ENCODE measurements at regions not wholly inside any gene's neighbourhood (a gene's known extent, or its start where the extent isn't known, plus 50 kb on each side); places are given as distances from the start of the nearest gene placed in this dataset.

DNA sequence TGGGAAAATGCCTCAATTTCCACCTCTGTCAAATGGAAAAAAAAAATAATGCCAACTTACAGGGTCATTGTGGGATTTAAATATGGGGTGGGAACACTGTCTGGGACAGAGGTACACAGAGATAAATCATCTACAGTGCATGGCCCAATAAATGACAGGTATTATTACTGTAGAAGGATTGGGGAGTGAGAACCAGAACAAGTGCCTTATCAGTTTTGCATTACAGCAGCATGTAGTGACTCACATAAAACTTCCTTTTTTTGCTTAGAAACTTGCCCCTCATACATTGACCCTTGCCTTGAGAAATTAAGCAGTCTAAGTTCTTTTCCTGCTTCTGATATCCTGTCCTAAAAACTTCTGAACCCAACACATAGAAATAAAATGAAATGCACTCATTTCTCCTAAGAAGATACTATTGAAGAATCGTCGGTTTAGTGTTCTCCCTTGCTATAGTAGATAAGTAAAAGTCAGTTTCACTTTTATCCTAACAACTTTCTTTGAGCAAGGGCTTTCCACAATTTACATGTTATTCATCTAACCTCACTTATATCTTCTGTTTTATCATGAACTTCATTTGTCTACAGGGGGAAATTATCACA lies 121.0 kb upstream of the HAAO start:
- DNase-seq: no peak

DNA sequence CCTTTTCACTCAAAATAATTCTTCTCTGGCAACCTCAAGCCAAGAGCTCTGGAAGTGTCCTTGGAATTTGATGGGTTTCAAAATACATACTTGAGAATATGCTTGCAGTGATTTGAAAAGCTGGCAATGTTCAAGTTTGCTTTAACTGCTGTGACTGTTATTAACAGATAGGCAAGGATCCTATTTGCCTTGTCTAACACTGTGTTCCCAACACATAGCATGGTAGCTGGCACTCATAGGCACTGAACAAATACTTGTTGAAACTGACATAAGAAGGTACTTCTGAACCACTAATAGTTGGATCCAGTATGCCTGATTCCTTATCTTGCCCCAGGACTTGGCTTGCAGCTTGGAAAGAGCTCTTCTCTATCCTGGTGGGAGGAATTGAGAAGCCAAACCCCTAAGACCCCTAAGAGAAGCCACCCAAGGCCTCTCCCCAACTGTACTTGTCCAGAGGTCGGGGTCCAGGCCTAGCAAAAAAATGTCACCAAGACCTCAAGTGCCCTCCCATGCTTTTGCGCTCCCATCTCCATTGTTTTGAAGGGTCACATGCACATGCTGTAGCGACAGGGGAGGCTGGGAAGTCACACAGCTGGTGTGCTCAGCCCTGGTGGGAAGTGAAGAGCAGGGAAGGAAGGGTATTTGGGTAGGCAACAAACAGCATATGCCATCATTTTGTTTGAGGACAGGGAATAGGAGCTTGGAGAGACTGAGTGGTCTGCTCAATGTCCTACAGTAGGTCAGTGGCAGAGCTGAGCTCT lies 118.4 kb upstream of the HAAO start:
- no peak for DNase-seq

DNA sequence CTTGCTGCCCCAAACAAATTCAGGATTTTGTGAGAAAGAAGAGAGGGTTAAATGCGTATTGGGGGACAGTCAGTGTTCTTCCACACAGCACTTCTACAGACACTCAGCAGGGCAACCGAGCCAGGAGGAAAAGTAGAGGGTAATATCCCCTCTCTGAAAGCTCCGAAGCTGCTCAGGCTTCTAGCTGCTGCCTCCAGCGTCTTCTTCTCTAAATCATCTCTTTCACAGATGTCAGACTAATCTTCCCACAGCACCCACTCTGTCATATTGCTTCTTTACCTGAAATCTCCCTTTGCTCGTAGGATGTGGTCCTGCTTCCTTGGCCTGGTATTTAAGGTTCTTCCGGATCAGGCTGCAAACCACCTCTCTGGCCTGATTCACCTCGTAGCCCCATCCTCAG lies 117.6 kb upstream of the HAAO start:
- no peak for DNase-seq

DNA sequence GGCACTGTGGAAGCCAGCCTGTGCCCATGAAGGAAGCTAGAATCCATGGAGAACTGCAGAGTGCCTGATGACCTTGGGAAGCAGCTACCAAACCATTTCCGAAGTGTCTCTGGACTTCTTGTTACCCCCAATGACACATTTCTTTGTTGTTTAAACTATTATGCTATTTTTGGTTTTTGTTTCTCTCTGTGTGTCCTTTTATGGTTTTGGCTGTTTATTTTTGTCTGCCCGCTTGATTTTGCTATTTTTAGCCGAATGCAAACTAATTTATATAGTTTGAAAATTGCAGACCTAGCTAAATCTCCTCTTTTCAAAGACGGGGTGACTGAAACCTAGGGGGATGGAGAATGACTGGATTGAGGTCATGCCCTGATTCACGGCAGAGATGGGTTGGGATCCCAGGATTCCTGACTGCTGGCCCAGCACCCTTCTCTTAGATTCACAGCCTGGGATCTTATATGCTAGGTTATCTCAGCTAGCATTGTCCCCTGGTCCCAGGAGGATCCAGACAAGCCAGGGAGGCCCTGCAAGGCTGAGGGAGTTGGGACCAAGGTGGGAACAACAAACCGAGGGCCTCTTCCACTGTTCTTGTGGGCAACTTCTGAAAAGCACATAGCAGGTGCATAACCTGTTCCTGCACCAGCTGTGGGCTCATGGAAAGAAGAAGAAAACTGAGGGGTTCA lies 116.3 kb upstream of the HAAO start:
- DNase-seq: no peak

DNA sequence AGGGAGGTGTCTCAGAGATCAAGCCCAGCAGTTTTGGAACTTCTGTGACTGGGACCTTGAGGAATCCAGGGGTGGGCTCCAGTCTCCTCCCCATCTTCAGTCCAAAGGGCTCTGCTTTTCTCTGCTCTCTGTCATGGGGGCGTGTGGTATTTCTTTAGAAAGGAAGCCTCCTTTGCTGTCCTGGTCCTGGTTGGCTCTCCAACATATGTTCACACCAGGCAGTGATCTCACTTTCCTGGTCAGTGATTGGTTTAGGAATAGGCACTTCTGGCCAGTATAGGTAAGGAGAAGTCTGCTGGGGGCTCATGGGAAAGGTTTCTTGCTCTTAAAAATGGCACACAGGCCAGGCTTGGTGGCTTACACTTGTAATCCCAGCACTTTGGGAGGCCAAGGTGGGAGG lies 115.5 kb upstream of the HAAO start:
- no peak for DNase-seq

DNA sequence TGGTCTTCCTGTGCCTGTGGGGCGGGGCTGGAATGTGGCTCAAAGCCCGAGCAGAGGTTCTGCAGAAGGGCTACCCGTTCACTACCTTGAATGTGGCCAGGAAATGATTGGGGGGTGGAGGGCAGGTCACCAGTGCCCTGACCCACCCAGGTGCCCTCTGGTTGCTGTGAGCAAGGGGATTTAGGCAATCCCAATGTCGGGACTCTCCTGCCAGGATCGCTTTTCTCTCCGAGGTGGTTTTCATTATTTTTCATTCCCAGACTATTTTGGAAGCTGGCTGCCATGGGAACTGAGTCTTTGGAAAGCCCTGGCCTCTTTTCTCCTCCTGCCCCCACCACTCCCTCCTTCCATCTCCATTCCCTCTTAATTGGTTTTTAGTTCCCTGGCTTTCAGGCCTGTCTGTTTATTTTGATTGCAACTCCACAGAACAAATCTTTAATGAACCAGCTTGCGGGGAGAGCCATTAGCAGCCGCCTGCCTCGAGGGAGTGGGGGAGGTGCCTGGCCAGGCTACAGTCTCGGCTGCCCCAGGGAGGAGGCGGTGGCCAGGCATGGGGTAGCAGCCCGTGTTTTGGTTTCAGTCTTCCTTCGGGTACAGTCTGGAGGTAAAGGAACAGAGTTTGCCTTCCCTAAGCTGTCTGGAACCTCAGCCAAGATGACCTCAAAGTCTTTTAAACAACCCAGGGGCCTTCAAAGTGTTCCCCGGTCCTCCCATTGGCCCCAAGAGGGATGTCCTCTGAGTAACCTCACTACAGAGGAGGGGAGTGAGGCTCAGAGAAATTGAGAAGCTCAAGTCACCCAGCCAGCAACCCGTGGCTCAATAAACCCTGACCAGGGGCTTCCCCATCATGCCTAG lies 114.4 kb upstream of the HAAO start:
- peak; percentile 86 for DNase-seq

DNA sequence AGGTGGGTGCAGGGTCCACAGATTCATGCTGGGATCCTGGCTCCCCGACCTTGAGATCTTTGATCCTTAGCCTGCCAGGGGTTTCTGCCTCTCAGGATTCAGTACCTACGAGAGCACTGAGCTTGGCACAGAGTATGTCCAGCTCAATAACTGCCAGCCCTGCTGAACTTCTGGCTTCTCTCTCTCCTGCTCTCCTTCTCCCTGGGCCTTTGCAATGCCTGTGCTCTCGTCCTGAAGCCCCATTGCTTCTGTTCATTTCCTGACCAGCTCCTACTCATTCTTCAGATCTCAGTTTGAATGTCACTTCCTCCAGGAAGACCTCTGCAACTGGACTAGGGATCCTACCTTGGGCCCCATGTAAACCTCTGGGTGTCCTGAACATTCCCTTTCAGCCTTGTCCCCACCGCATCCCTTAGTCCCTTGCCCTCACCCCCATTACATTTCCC lies 113.8 kb upstream of the HAAO start:
- no peak for DNase-seq

DNA sequence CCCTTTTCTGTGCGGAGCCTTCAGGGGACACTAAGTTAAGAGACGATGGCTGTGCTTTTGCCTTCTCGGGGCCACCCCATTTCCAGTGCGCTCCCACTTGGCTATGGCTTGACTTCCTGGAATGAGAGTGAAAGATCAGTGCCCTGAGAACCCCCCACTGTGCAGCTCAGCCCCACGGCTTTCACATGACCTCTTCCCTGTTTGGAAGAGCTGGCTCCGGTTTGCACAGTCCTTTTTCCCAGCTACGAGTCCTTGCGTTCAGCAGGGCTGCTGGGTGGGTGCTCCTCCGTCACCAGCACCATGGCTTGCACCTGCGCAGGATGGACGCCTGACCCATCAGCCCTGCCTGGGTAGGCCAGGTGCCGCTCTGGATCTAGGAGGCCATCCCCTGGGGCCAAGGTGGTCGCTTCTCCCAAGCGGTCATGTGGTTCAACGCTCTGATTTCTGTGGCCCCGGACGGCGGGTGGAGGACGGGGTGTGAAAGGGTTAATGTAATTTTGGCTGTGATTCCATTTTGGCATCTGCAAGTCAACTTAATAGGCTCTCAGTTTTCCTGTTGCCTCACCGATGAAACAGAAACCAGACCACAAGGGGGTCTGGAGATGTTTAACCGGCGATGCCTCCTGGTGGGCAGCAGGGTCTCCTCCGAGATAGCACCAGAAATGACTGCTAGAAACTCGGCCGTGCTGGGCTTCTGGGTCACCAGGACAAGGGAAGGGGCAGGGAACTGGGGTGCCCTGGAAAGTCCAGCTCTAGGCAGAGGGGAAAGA lies 113.1 kb upstream of the HAAO start:
- peak; percentile 75 for DNase-seq

DNA sequence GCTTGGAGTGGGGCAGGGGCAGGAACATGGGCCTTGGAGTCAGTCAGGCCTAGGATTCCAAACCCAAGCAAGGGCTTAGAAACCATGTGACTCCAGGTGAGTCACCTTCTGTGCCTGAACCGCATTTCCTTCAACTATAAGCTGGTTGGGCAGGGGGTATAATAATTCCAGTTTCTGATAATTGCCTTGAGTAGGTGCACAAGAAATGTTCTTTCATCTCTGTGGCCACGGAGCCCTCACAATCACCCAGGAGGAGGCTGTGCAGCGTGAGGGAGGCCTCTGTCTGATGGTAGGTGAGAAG lies 112.1 kb upstream of the HAAO start:
- DNase-seq: no peak

DNA sequence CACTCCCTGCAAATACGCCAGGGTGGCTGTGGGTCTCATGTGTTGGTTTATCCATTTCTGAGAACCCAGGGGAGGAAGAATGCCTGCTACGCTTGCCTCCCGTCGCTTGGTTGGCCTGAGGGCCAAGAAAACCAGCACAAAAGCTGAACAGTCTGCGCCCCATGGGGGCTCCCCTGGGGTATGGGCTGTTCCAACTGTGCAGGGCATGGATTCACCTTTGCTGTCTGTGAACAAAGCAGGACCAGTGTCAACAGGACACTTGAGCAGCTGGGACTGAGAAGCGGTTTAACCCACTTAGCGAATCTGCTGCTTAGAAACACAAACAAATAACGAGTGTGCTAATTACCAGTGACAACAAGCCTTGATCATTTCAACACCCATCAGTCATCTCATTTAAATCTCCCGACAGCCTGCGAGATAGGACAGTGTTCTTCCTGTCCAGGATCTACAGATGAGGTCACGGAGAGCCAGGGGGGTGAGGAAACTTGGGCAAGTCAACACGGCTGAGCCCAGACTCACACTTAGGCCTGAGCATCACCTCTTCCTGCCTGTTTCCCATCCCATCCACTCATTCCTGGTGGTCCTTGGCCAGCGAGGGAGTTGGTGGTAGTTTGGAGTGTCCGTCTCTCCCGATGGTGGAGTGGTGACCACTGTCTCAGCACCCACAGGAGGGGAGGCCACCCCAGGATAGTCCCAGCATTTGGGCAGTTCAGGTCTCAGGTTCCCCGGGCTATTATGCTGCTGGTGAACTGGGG lies 111.6 kb upstream of the HAAO start:
- DNase-seq: no peak

DNA sequence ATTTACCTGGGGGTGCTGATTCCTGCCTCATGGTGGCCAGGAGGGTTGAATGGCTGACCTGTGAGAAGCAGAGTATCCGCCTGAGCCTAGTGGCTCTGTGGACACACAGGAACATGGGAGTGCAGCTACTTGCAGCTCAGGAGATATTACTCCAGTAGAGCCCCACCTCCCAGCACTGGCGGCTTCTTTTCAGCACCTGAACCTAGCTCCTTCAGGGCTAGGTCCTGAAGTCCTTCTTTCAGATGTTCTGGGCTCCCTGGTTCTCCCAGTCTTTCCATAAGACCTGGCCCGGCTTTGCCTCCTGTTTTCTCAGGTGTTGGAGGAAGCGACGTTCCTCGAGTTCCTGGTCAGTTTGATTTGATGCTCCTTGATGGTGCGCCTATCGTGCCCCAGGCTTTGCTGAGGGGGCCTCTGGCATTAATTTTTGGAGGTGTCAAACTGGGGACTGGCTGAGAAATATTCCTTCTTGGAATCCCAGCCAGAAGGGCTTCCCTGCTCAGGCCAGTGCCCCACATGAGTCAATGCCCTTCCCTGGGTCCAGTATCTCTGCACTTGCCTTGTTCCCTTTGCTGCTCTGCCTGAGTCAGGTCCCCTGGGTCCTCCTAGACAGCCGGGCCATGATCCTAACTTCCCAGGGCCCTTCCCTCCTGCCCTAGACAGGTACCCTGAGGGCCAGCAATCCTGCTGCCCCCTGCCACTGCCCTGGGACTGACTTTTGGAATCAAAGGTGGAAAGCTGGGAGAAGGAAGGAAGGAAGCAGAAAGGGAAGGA lies 110.7 kb upstream of the HAAO start:
- DNase-seq: no peak

DNA sequence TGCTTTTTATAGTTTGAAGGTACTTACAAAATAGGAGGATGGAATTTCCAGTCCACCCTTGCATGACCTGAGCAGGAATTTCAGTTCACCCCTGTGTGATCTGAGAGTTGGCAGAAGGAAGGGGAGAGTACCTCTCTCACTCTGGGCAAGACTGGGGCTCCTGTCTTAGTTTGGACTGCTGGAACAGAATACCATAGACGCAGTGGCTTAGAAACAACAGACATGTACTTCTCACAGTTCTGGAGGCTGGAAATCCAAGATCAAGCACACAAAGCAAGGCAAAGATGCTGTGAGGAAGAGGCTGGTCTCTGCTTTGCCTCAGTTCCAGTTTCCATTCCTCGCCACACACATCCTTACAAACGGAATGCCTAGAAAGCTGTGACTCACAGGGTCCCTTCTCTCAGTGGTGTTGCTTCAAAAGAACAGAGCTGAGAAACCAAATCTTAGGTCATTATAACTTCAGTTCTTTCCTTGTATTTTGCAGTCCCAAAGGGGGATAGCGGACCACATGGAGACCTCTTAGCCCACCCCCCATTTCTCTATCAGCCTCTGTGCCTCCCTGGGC lies 108.8 kb upstream of the HAAO start:
- DNase-seq: no peak

DNA sequence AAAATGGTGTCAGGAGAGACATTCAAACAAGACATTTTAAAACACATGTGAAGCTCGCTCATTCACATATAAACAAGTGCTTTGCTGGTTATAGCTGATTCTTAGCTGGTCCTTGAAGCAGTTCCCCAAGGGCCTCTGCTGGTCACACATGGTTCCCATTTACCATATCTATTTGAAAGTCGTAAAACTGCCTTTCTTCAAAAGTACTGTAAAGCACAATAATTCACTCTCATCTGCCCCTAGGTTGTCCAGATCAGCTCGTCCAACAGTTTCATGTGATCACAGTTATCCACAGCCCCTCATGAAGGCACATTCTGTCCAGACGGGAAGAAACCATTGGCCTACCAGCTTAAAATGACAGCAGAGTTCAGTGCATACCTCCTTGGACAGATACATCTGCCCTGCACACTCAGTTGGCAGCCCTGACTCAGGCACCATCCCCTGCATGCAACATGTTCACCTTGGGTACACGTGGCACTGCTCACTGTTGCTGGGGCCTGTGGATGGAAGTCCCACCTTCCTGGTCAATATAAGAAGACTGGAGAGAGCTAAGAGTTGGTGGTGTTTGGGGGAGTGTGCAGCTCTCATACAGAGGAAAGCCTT lies 108.0 kb upstream of the HAAO start:
- no peak for DNase-seq

DNA sequence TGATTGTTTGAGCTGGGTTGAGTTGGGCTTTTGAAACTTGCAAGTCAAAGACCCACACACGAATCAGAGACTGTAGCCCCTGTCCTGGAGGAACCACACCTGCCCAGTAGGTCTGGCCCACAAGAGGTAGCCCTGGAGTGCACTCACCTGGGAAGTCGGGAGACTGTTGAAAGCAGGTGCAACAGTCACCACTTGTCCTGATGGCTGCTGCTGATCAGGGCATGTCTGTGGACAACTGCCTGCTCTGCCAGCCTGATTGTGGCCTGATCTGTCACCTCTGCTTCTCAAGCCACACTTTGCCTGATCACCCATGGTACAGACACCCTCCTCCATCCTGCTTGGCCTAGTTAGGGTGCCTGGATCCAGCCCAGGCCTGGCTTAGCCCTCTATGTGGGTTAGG lies 105.0 kb upstream of the HAAO start:
- DNase-seq: no peak

DNA sequence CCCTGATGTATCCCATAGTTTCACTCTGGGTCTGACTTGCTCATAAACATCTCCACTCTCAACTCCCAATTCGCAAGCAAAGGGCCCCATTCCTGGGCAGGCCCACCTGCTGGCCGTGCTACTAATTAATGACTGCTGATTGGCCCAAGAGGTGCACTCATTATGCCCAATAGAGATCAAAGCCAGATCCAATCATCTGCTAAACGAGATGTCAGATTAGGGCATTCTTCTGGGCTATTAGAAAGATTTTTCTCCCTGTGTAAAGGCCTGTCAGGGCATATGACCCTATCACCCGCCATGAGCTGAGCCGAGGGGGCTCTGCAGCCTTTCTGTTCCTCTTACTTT lies 103.4 kb upstream of the HAAO start:
- DNase-seq: no peak

DNA sequence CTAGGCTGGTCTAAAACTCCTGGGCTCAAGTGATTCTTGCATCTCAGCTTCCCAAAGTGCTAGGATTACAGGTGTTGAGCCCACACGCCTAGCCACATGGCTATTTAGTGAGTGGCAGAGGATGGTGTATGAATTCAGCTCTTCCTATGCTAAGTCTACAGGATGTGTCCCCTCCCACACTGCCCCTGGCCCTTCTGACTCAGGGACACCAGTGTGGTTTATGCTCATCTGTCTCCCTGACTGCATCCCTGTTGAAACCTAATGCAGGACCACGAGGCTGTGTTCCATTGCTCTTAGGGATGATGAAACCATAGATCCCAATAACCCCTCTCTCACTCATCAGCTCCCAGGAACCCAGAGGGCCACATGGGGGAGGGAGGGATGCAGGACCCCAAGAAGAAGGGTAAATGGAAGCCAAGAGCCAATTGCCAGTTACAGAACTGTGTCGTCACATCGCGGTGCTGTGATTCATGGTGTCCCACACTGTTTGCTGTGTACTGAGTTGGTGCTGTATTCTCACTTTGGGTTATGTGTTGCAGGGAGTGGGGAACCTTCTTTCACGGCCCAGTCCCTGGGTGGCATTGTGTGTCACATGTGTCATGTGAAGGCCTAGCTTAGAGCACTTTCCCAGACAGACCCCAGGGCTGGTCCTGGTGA lies 102.9 kb upstream of the HAAO start:
- DNase-seq: no peak

DNA sequence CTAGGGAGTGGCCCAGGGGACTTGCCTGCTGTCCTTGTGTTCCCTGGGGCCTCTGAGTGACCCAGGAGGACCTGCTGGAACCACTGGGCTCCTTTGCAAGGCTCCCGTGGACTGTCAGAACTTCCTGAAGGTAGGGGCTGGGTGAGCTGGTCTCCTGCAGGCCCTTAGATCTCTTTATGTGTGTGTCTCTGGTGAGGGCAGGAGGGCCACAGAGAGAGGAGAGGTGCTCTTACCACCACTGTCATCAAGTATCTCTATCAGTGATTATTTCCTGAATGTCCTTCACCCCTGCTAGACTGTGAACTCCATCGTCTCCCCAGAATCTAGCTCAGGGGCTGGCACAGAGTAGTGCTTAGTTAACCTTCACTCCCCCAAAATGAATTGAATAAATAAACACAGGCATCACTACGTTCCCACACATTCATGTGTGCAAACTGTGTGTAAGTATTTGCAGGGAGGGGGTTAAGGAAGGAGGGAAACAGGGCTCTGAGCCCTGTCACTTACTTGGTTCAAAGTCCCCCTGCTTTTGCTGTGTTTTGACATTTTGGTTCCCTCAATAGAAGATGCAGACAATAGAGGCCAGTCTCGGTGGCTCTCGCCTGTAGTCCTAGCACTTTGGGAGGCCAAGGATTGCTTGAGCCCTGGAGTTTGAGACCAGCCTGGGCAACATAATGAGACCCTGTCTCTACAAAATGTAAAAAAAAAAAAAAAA lies 100.8 kb upstream of the HAAO start:
- no peak for DNase-seq

DNA sequence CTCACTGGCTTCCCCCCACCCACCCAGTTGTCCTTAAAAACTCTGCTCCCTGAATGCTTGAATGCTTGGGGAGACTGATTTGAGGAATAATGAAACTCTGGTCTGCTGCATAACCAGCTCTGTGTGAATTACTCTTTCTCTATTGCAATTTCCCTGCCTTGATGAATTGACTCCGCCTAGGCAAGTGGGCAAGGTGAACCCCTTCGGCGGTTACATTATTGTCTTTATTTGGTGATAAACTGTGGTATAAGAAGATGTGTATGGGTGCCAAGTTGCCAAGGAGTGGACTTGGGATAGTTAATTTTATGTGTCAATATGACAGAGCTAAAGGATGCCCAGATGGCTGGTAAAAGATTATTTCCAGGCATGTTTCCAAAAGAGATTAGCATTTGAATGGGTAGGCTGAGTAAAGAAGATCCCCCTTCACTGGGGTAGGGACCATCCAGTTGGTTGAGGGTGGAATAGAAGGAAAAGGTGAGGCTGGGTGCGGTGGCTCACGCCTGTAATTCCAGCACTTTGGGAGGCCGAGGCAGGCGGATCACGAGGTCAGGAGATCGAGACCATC lies 98.5 kb upstream of the HAAO start:
- DNase-seq: no peak

Measured in femur (tissue), 1 donor.